HCT116 (cell line): ENCODE measurements at regions not wholly inside any gene's neighbourhood (a gene's known extent, or its start where the extent isn't known, plus 50 kb on each side); places are given as distances from the start of the nearest gene placed in this dataset.

ENCODE experiments used
- ATAC-seq: fragments of 200-7000 bp; cut with Tn5 transposase; 2 replicates; pipeline ENCODE4 v1.9.1; 2020; ENCODE audit warnings: mild to moderate bottlenecking, moderate library complexity
- BruUV-seq: library from RNA; stranded (reverse); fragments of 400-500 nt; replicated peaks from 2 replicates; lab custom pipeline; 2021; lab: Mats Ljungman, UMichigan
- CTCF ChIA-PET: fragments of 300-600 bp; sonication (Branson Sonifier 250); formaldehyde crosslinking; loops from one replicate; lab custom pipeline; 2021; ENCODE audit warnings: antibody characterized with exemption; lab: Charles Lee
- POLR2A ChIA-PET: fragments of 300-600, 350-600 bp; sonication (Branson Sonifier 250); formaldehyde crosslinking; loops from one replicate; lab custom pipeline; 2021; ENCODE audit warnings: antibody characterized with exemption; lab: Charles Lee
- RAD21 ChIA-PET, 2 experiments: fragments of 300-600 bp; sonication (Branson Sonifier 250); formaldehyde crosslinking; loops; one replicate each; lab custom pipeline; 2023; ENCODE audit warnings: low total read pairs in 2 of 2; ENCODE audit not compliant: uncharacterized antibody in 2 of 2, unreplicated experiment in 2 of 2, low non-redundant PET in 1 of 2; lab: Charles Lee
- DNase-seq: peaks from one replicate; pipeline ENCODE4 v3.0.0-alpha.2; 2010; ENCODE audit warnings: low read depth, low spot score
- H2AFZ ChIP-seq: fragments of 200-600 bp; shearing (Covaris generic), sonication (generic); 2 replicates; pipeline ENCODE4 v1.6.1; 2017; ENCODE audit warnings: low read depth, mixed run types, mixed read lengths, antibody characterized with exemption, low read length; ENCODE audit not compliant: poor library complexity, severe bottlenecking
- H3K27ac ChIP-seq: 2 replicates; pipeline ENCODE4 v1.5.1; 2012; ENCODE audit warnings: low read depth, low read length
- H3K27me3 ChIP-seq: fragments of 200-600 bp; sonication (generic); 2 replicates; pipeline ENCODE4 v1.6.1; 2016; ENCODE audit warnings: mixed run types, low read length, mixed read lengths; ENCODE audit not compliant: insufficient read depth
- H3K36me3 ChIP-seq, 2 experiments: fragments of 200-500 bp in 1 of 2; fragments of 200-600 bp in 1 of 2; sonication (Bioruptor generic) in 1 of 2; sonication (generic) in 1 of 2; 2 replicates each; pipeline versions ENCODE4 v1.5.1 to v1.6.1; 2014 to 2016; ENCODE audit warnings: low read length in 2 of 2, inconsistent platforms in 1 of 2, mixed read lengths in 1 of 2, mixed run types in 1 of 2; ENCODE audit not compliant: insufficient read depth in 2 of 2, control insufficient read depth in 1 of 2
- H3K4me1 ChIP-seq, 2 experiments: fragments of 200-600 bp in 1 of 2; sonication (generic) in 1 of 2; 2 replicates each; pipeline versions ENCODE4 v1.5.1 to v1.6.1; 2012 to 2017; ENCODE audit warnings: low read length in 2 of 2, inconsistent platforms in 1 of 2, mild to moderate bottlenecking in 1 of 2, mixed read lengths in 1 of 2, mixed run types in 1 of 2, moderate library complexity in 1 of 2; ENCODE audit not compliant: insufficient read depth in 2 of 2, control insufficient read depth in 1 of 2
- H3K4me2 ChIP-seq: fragments of 200-600 bp; sonication (generic); 2 replicates; pipeline ENCODE4 v1.6.1; 2017; ENCODE audit warnings: mixed run types, low read length, mixed read lengths
- H3K4me3 ChIP-seq, 2 experiments: fragments of 200-600 bp in 1 of 2; sonication (generic) in 1 of 2; replicated peaks in 1 of 2; 2 replicates each; pipeline ENCODE4 v1.5.1; 2011 to 2016; ENCODE audit warnings: low read length in 2 of 2, control low read depth in 1 of 2, low read depth in 1 of 2, mild to moderate bottlenecking in 1 of 2, mixed read lengths in 1 of 2, mixed run types in 1 of 2
- H3K79me2 ChIP-seq: fragments of 200-600 bp; sonication (generic); 2 replicates; pipeline ENCODE4 v1.6.1; 2017; ENCODE audit warnings: mild to moderate bottlenecking, mixed run types, low read length, moderate library complexity, mixed read lengths; ENCODE audit not compliant: insufficient read depth
- H3K9ac ChIP-seq: fragments of 200-600 bp; sonication (generic); 2 replicates; pipeline ENCODE4 v1.6.1; 2016; ENCODE audit warnings: low read length, mixed read lengths
- H3K9me2 ChIP-seq: fragments of 200-600 bp; sonication (generic), shearing (Covaris generic); 2 replicates; pipeline ENCODE4 v1.6.1; 2017; ENCODE audit warnings: mixed run types, mild to moderate bottlenecking, moderate library complexity; ENCODE audit not compliant: insufficient read depth
- H3K9me3 ChIP-seq, 2 experiments: fragments of 200-500 bp in 1 of 2; fragments of 200-600 bp in 1 of 2; sonication (Bioruptor generic) in 1 of 2; sonication (generic) in 1 of 2; 2 replicates each; pipeline ENCODE4 v1.6.1; 2014 to 2017; ENCODE audit warnings: low read length in 2 of 2, mixed read lengths in 2 of 2, inconsistent platforms in 1 of 2, low read depth in 1 of 2, mild to moderate bottlenecking in 1 of 2, mixed run types in 1 of 2, moderate library complexity in 1 of 2; ENCODE audit not compliant: control insufficient read depth in 1 of 2, insufficient read depth in 1 of 2
- H4K20me1 ChIP-seq: fragments of 200-600 bp; sonication (generic), shearing (Covaris generic); 2 replicates; pipeline ENCODE4 v1.6.1; 2017; ENCODE audit warnings: mixed run types, mild to moderate bottlenecking, moderate library complexity; ENCODE audit not compliant: insufficient read depth
- CTCF ChIP-seq, 3 experiments: fragments of 200-600 bp in 1 of 3; sonication (generic) in 1 of 3; IDR thresholded peaks in 2 of 3; conservative IDR thresholded peaks in 1 of 3; 2 replicates each; pipeline ENCODE4 v1.5.1; 2012 to 2017; ENCODE audit warnings: low read depth in 2 of 3, low read length in 2 of 3, antibody characterized with exemption in 1 of 3, borderline replicate concordance in 1 of 3, control low read depth in 1 of 3, mild to moderate bottlenecking in 1 of 3, mixed read lengths in 1 of 3, mixed run types in 1 of 3, moderate library complexity in 1 of 3; ENCODE audit not compliant: insufficient read depth in 1 of 3
- EZH2phosphoT487 ChIP-seq: fragments of 200-600 bp; IDR thresholded peaks from 2 replicates; pipeline ENCODE4 v1.6.1; 2018; ENCODE audit warnings: antibody characterized with exemption, borderline replicate concordance
- POLR2A ChIP-seq: IDR thresholded peaks from 2 replicates; pipeline ENCODE4 v1.7.0; 2011; ENCODE audit warnings: borderline replicate concordance; ENCODE audit not compliant: insufficient read depth, insufficient read length; ENCODE audit errors: extremely low read depth
- REST ChIP-seq: IDR thresholded peaks from 2 replicates; pipeline ENCODE4 v1.6.1; 2012; ENCODE audit warnings: low read depth
- TCF7L2 ChIP-seq: IDR thresholded peaks from 2 replicates; pipeline ENCODE4 v1.7.0; 2011; ENCODE audit warnings: borderline replicate concordance, inconsistent platforms; ENCODE audit not compliant: insufficient read depth, insufficient read length; ENCODE audit errors: extremely low read depth
- ZBTB33 ChIP-seq: IDR thresholded peaks from 2 replicates; pipeline ENCODE4 v1.6.1; 2011; ENCODE audit warnings: mild to moderate bottlenecking, low read length, moderate library complexity; ENCODE audit not compliant: insufficient replicate concordance; ENCODE audit errors: extremely low read depth
- intact Hi-C: fragments of 100-400 bp; cut with micrococcal nuclease; formaldehyde crosslinking; loops from 2 replicates; pipeline ENCODE4 v1.10.0; 2022

- DNase-seq (no peak), ATAC-seq (no peak)
- Histone ChIP-seq H3K79me2 (no peaks in the 10 kb centered on the region), H4K20me1 (no peaks in the 10 kb centered on the region), H2AFZ (no peak overlapping the region), H3K27me3 (0 out of 2 replicates have a peak, but pooled peaks cover 8% of the 10 kb centered on the region), H3K4me3 (no peak overlapping the region), H3K4me2 (no peak overlapping the region), H3K9me2 (no peaks in the 10 kb centered on the region), H3K9ac (no peak overlapping the region), H3K27ac (no peak overlapping the region), H3K36me3 (no peaks in the 10 kb centered on the region), H3K4me1 (no peaks in the 10 kb centered on the region), H3K9me3 (no peaks in the 10 kb centered on the region)
- BruUV-seq, result no TSS peak
- CTCF ChIA-PET, result no interaction called here
- RAD21 ChIA-PET, result no interaction called here
- TF ChIP-seq EZH2phosphoT487 (no peak), ZBTB33 (no peak), CTCF (IDR thresholded peaks at IDR 0.05 in 2 of 3, conservative IDR thresholded peaks at IDR 0.05 in 1 of 3; ENCODE audit: borderline replicate concordance in 1 of 3, insufficient read depth in 1 of 3, low read depth in 2 of 3, low read length in 2 of 3) (no peak), REST (no peak), POLR2A (no peak), TCF7L2 (no peak)
- intact Hi-C loops, result no loop called here
- POLR2A ChIA-PET, result no interaction called here
Observed at GRCh38 chr10:120183546-120183945, 273.5 kb upstream of the PLPP4 start.
